ENCODE measurements at regions not wholly inside any gene's neighbourhood (a gene's known extent, or its start where the extent isn't known, plus 50 kb on each side); places are given as distances from the start of the nearest gene placed in this dataset.

DNA sequence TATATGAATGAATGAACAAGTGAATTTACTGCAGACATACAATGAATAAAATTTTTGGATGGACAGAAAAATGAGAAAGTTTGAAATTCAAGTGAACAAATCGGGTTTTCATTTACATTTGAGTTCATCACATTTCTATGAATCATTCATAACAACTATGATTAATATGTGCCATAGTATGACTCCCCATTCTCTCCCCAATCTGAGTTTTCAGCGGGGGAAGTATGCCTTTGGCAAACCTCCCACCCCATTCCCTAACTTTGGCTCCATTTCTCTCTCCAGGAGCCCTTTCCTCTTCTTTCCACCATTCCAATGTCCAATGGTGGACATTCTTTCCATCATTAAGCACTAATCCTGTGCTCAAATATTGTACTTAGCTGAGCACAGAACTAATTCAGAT, 96.8 kb upstream of the LSM8 start:
- Histone ChIP-seq H3K4me1 (peaks cover 14% of the 10 kb centered on the region), H3K9me3 (ENCODE audit: control insufficient read depth, low read length) (no peaks in the 10 kb centered on the region), H2AFZ (no peak overlapping the region), H3K27me3 (ENCODE audit: control insufficient read depth, insufficient read depth, low read length) (no peaks in the 10 kb centered on the region), H3K9ac (no peak overlapping the region), H3K4me3 (ENCODE audit: low read depth, low read length) (no peak overlapping the region), H3K27ac (no peak overlapping the region), H3K79me2 (no peaks in the 10 kb centered on the region), H3K36me3 (ENCODE audit: control insufficient read depth, insufficient read depth, low read length) (no peaks in the 10 kb centered on the region), H3K4me2 (ENCODE audit: low read length) (no peak overlapping the region)
- TF ChIP-seq, protein P1, sequence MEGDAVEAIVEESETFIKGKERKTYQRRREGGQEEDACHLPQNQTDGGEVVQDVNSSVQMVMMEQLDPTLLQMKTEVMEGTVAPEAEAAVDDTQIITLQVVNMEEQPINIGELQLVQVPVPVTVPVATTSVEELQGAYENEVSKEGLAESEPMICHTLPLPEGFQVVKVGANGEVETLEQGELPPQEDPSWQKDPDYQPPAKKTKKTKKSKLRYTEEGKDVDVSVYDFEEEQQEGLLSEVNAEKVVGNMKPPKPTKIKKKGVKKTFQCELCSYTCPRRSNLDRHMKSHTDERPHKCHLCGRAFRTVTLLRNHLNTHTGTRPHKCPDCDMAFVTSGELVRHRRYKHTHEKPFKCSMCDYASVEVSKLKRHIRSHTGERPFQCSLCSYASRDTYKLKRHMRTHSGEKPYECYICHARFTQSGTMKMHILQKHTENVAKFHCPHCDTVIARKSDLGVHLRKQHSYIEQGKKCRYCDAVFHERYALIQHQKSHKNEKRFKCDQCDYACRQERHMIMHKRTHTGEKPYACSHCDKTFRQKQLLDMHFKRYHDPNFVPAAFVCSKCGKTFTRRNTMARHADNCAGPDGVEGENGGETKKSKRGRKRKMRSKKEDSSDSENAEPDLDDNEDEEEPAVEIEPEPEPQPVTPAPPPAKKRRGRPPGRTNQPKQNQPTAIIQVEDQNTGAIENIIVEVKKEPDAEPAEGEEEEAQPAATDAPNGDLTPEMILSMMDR (IDR thresholded peaks at IDR 0.05), result no peak

- Histone ChIP-seq H3K4me2 (ENCODE audit: low read length) (no peak overlapping the region), H3K27me3 (ENCODE audit: control insufficient read depth, insufficient read depth, low read length) (no peaks in the 10 kb centered on the region), H3K27ac (no peak overlapping the region), H2AFZ (no peak overlapping the region), H3K4me1 (no peaks in the 10 kb centered on the region), H3K4me3 (ENCODE audit: low read depth, low read length) (no peak overlapping the region), H3K9ac (no peak overlapping the region), H3K9me3 (ENCODE audit: control insufficient read depth, low read length) (no peaks in the 10 kb centered on the region), H3K36me3 (ENCODE audit: control insufficient read depth, insufficient read depth, low read length) (no peaks in the 10 kb centered on the region), H3K79me2 (no peaks in the 10 kb centered on the region)
- TF ChIP-seq, protein P1 (IDR thresholded peaks at IDR 0.05), result no peak
Observed at GRCh38 chr7:118094044-118094443, 89.9 kb upstream of the LSM8 start.

DNA sequence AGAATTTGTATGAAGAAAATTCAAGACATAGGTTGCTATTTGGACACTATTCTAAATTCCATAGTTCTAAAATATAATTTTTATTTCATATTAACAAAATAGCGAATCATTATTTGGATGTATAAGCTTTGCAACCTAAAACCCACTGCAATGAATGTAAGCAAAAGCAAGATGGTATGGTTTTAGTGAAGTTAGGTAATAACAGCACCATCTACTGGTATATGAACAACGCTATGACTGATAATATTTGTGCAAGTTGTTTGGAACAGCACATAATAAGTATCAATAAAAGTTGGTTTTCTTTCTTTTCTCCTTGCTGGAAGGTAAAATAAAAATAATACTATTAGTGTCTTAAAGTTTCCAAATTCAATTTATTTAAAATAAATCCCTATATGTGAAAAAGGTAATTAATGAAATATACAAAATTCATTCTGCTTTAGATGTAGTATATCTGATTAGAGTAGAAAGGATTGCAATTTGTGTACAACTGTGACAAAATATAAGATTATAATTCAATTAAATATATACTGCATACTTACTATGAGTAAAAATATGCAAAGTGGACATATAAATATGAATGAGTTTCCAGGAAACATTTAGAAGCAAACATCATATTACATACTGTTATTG, 79.0 kb upstream of the LSM8 start:
- Histone ChIP-seq H2AFZ (no peak overlapping the region), H3K4me2 (ENCODE audit: low read length) (no peak overlapping the region), H3K36me3 (ENCODE audit: control insufficient read depth, insufficient read depth, low read length) (no peaks in the 10 kb centered on the region), H3K9me3 (ENCODE audit: control insufficient read depth, low read length) (no peaks in the 10 kb centered on the region), H3K4me1 (no peaks in the 10 kb centered on the region), H3K4me3 (ENCODE audit: low read depth, low read length) (no peak overlapping the region), H3K27me3 (ENCODE audit: control insufficient read depth, insufficient read depth, low read length) (no peaks in the 10 kb centered on the region), H3K79me2 (no peaks in the 10 kb centered on the region), H3K9ac (no peak overlapping the region), H3K27ac (no peak overlapping the region)
- TF ChIP-seq, protein P1 (IDR thresholded peaks at IDR 0.05), result peak; percentile 52

GRCh38 chr7:118109607-118110006, 74.4 kb upstream of the LSM8 start:
- H3K4me2 ChIP-seq (ENCODE audit: low read length), result no peak overlapping the region
- H2AFZ ChIP-seq, result no peak overlapping the region
- no peak overlapping the region for H3K9ac ChIP-seq
- no peak overlapping the region for H3K4me3 ChIP-seq (ENCODE audit: low read depth, low read length)
- H3K36me3 ChIP-seq (ENCODE audit: control insufficient read depth, insufficient read depth, low read length), result no peaks in the 10 kb centered on the region
- no peak overlapping the region for H3K27ac ChIP-seq
- no peaks in the 10 kb centered on the region for H3K27me3 ChIP-seq (ENCODE audit: control insufficient read depth, insufficient read depth, low read length)
- H3K9me3 ChIP-seq (ENCODE audit: control insufficient read depth, low read length), result no peaks in the 10 kb centered on the region
- no peaks in the 10 kb centered on the region for H3K4me1 ChIP-seq
- TF ChIP-seq, protein P1 (IDR thresholded peaks at IDR 0.05), result no peak
- H3K79me2 ChIP-seq, result no peaks in the 10 kb centered on the region
